Neuronal stem cell (in vitro differentiated cells): ENCODE measurements at regions not wholly inside any gene's neighbourhood (a gene's known extent, or its start where the extent isn't known, plus 50 kb on each side); places are given as distances from the start of the nearest gene placed in this dataset.

Source experiments
- DNase-seq: peaks from one replicate; pipeline ENCODE4 v3.0.0-alpha.2; 2013; ENCODE audit warnings: low spot score
- H2AFZ ChIP-seq: one replicate; pipeline ENCODE4 v1.6.1; 2013; ENCODE audit warnings: mild to moderate bottlenecking, low read length, inconsistent platforms
- H2AK5ac ChIP-seq: 2 replicates; pipeline ENCODE4 v1.6.1; 2013; ENCODE audit warnings: low read depth, mild to moderate bottlenecking, inconsistent platforms, low read length, moderate library complexity, mixed read lengths
- H2BK120ac ChIP-seq: 2 replicates; pipeline ENCODE4 v1.6.1; 2013; ENCODE audit warnings: low read depth, mild to moderate bottlenecking, inconsistent platforms, low read length, moderate library complexity, mixed read lengths
- H2BK12ac ChIP-seq: one replicate; pipeline ENCODE4 v1.6.1; 2013; ENCODE audit warnings: low read length, inconsistent platforms
- H2BK15ac ChIP-seq: 2 replicates; pipeline ENCODE4 v1.6.1; 2013; ENCODE audit warnings: mild to moderate bottlenecking, low read length, inconsistent platforms, mixed read lengths
- H2BK5ac ChIP-seq: one replicate; pipeline ENCODE4 v1.6.1; 2013; ENCODE audit warnings: inconsistent platforms, mild to moderate bottlenecking, low read length, moderate library complexity
- H3K14ac ChIP-seq: one replicate; pipeline ENCODE4 v1.6.1; 2013; ENCODE audit warnings: low read length, inconsistent platforms
- H3K18ac ChIP-seq: 2 replicates; pipeline ENCODE4 v1.6.1; 2013; ENCODE audit warnings: low read length, inconsistent platforms
- H3K23ac ChIP-seq: 2 replicates; pipeline ENCODE4 v1.6.1; 2013; ENCODE audit warnings: low read depth, mild to moderate bottlenecking, mixed read lengths, low read length, inconsistent platforms; ENCODE audit not compliant: poor library complexity
- H3K27ac ChIP-seq: replicated peaks from 3 replicates; pipeline ENCODE4 v1.5.1; 2013; ENCODE audit warnings: low read length, inconsistent platforms
- H3K27me3 ChIP-seq, 3 experiments: 2 replicates each; pipeline ENCODE4 v1.6.1; 2013; ENCODE audit warnings: low read length in 3 of 3, mild to moderate bottlenecking in 2 of 3, inconsistent platforms in 1 of 3, low read depth in 1 of 3, mixed read lengths in 1 of 3, moderate library complexity in 1 of 3; ENCODE audit not compliant: control insufficient read depth in 3 of 3, insufficient read depth in 3 of 3
- H3K36me3 ChIP-seq, 2 donors: replicated peaks in 1 of 2; 2 replicates each; pipeline ENCODE4 v1.6.1; 2013; ENCODE audit warnings: low read length in 2 of 2; ENCODE audit not compliant: control insufficient read depth in 2 of 2, insufficient read depth in 2 of 2
- H3K4ac ChIP-seq: 2 replicates; pipeline ENCODE4 v1.6.1; 2013; ENCODE audit warnings: inconsistent platforms, mild to moderate bottlenecking, low read length, moderate library complexity
- H3K4me1 ChIP-seq, 2 donors: 1 replicate in 1 of 2; 2 replicates in 1 of 2; pipeline ENCODE4 v1.6.1; 2013; ENCODE audit warnings: low read length in 2 of 2, low read depth in 1 of 2; ENCODE audit not compliant: control insufficient read depth in 2 of 2, insufficient read depth in 1 of 2
- H3K4me2 ChIP-seq: one replicate; pipeline ENCODE4 v1.6.1; 2013; ENCODE audit warnings: mild to moderate bottlenecking, low read length, inconsistent platforms; ENCODE audit not compliant: insufficient read depth, poor library complexity, severe bottlenecking
- H3K4me3 ChIP-seq, 2 donors: 2 replicates each; pipeline ENCODE4 v1.5.1; 2013; ENCODE audit warnings: low read length in 2 of 2, mild to moderate bottlenecking in 2 of 2, inconsistent platforms in 1 of 2, moderate library complexity in 1 of 2
- H3K79me1 ChIP-seq: one replicate; pipeline ENCODE4 v1.6.1; 2013; ENCODE audit warnings: low read depth, mild to moderate bottlenecking, inconsistent platforms, low read length, moderate library complexity
- H3K9ac ChIP-seq: one replicate; pipeline ENCODE4 v1.6.1; 2013; ENCODE audit warnings: mild to moderate bottlenecking, low read depth, low read length, inconsistent platforms; ENCODE audit not compliant: poor library complexity
- H3K9me3 ChIP-seq, 2 donors: replicated peaks in 1 of 2; 2 replicates each; pipeline versions ENCODE3 to v1.6.1; 2013; ENCODE audit warnings: low read length in 2 of 2, mild to moderate bottlenecking in 2 of 2, inconsistent platforms in 1 of 2, low read depth in 1 of 2, mixed read lengths in 1 of 2, moderate library complexity in 1 of 2; ENCODE audit not compliant: control insufficient read depth in 2 of 2, insufficient read depth in 1 of 2
- H4K8ac ChIP-seq: one replicate; pipeline ENCODE4 v1.6.1; 2013; ENCODE audit warnings: low read depth, mild to moderate bottlenecking, inconsistent platforms, low read length, moderate library complexity
- H4K91ac ChIP-seq: one replicate; pipeline ENCODE4 v1.6.1; 2013; ENCODE audit warnings: low read length, low read depth, mild to moderate bottlenecking, inconsistent platforms; ENCODE audit not compliant: poor library complexity
- WGBS, 2 donors: extraction: QIAGEN DNeasy Blood & Tissue Kit; methylation state at CpG; one replicate each; pipeline ENCODE4 v1.1.7; 2013; ENCODE audit warnings: missing lambda C conversion rate in 2 of 2, mixed read lengths in 1 of 2; ENCODE audit not compliant: insufficient read length in 2 of 2, insufficient replicate concordance in 1 of 2; ENCODE audit errors: extremely low coverage in 2 of 2; 5-methylcytosine and 5-hydroxymethylcytosine counted together

DNA sequence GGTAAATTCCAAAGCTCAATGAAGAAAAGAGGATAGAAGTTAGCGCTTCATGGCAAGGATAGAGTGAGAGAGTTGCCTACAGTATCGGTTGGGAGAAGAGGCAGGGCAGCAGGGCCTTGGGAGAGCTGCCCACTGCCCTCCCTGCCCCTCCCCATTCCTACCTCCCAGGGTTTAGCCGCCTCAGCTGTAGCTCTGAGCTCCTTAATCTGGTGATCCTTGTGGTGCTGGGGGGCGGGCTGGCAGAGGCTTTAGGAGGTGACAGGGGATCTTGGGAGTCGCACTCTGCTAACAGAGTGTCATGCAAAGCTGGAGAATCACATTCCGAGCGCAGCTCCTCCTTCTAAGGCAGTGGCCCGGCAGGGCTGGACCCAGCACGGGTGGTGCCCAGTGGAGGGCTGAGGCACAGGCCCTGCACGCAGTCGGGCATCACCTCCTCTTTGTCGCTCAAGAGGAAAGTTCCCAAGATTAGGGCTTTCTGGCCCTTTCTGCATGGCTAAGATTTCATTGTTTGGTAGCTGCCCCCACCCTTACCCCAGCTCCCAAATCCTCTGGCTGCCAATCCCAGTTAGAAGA lies 57.1 kb upstream of the POLG start:
- Histone ChIP-seq H3K4me3 (no peak overlapping the region), H2BK5ac (no peak overlapping the region), H3K4me2 (no peak overlapping the region), H2BK12ac (no peak overlapping the region), H3K27ac (no peak overlapping the region), H3K14ac (no peak overlapping the region), H3K27me3 (peaks cover 3 to 91% (median 51%) of the 10 kb centered on the region in 3 experiments), H3K9ac (no peak overlapping the region), H3K79me1 (no peaks in the 10 kb centered on the region), H2AFZ (no peak overlapping the region), H4K8ac (no peak overlapping the region), H2BK15ac (no peak overlapping the region), H2BK120ac (no peak overlapping the region), H3K4me1 (peaks cover 28 to 35% of the 10 kb centered on the region in 2 donors), H3K9me3 (no peaks in the 10 kb centered on the region), H4K91ac (no peak overlapping the region), H3K23ac (no peak overlapping the region), H2AK5ac (no peak overlapping the region), H3K18ac (peak overlapping the region; percentile 1), H3K36me3 (no peaks in the 10 kb centered on the region), H3K4ac (no peak overlapping the region)
- WGBS, 2 donors, result no CpG with 5 or more reads among the region's 12 CpGs
- no peak for DNase-seq

DNA sequence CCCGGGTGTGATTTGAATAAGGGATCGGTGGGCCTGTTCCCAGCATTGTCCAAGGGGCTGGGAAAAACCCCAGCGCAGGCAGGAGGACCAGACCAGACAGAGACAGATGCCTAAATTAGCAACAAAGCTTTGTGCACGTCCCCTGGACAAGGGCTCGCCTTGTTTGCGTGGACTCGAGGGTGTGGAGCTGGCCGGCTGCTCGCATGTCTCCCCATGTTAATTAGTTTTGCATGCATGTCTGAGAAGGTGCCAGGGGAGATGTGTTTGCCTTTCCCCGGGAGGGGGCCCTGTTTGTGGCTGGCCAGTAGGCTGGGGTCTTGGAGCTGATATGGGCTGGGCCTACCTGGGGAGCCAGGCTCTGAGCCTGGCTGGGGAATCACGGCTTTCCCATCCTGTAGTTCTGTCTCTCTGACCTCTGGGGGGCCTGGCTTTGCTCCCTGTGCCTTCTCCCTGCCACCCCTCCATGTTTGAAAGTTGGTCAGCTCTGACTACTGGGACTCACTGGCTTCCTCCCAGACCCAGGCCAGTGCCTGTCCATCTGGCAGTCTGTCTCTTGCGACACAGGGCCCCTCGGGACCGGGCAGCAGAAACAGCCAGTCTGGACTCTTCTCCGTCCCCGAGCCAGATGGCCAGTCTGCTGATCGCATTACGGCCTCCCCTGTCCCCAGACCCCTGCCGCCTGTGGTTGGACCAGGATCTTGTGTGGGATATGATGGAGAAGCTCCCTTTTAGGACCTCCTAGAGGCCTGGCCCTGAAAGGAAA lies 55.4 kb upstream of the POLG start:
- H2BK12ac ChIP-seq, result peak overlapping the region; percentile 59
- H2BK120ac ChIP-seq, result peak overlapping the region; percentile 38
- peak overlapping the region; percentile 68 for H2AK5ac ChIP-seq
- H3K9ac ChIP-seq, result no peak overlapping the region
- H3K4ac ChIP-seq, result no peak overlapping the region
- peak overlapping the region; percentile 39 for H3K27ac ChIP-seq
- H2AFZ ChIP-seq, result no peak overlapping the region
- H2BK15ac ChIP-seq, result peak overlapping the region; percentile 83
- H3K9me3 ChIP-seq, result no peaks in the 10 kb centered on the region
- peak overlapping the region; percentile 71 for H3K18ac ChIP-seq
- peak overlapping the region; percentile 82 for H4K91ac ChIP-seq
- DNase-seq, result no peak
- no peak overlapping the region for H3K4me3 ChIP-seq
- no CpG with 5 or more reads among the region's 19 CpGs for WGBS, 2 donors
- peak overlapping the region; percentile 24 for H3K4me2 ChIP-seq
- no peak overlapping the region for H3K23ac ChIP-seq
- no peaks in the 10 kb centered on the region for H3K36me3 ChIP-seq
- peak overlapping the region; percentile 66 for H2BK5ac ChIP-seq
- peaks cover 19 to 35% of the 10 kb centered on the region in 2 donors for H3K4me1 ChIP-seq
- no peak overlapping the region for H4K8ac ChIP-seq
- peak overlapping the region; percentile 1 for H3K14ac ChIP-seq
- peaks cover 0 to 94% (median 34%) of the 10 kb centered on the region in 3 experiments for H3K27me3 ChIP-seq
- no peaks in the 10 kb centered on the region for H3K79me1 ChIP-seq

DNA sequence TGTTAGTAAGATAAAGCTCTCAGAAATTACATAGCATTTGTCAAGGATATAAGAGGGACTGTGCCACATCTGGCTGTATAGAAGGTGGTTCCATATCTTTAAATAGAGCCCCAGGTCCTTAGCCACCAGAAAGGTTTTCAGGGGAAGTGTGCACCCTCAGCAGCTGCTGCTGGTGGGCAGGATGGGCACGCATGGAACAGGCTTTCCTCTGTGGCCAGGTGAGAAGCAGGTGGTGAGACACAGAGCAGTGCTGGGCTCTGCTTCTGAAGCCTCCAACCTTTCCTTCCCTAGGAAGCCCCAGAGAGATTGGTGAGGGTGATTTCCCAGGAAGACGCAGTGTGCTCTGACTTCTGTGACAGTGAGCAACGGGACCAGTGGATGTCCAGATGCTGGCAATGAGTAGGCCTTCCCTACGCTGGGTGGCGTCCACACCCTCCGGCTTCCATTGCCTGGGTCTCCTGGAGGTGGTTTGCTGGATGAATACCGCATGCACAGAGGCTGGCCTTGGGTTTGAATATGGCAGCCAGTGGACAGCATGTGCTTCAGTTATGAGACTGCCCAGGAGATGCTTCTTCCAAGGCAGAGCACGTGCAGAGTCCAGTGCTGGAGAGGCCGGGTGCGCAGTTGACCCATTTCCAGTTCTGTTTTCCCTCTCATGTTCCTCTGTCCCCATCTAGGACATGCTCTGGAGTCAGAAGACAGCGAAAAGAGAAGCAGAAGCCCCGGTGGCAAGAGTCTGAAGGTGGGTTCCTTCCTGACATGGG lies 52.7 kb upstream of the POLG start:
- no peak overlapping the region for H2BK5ac ChIP-seq
- H3K79me1 ChIP-seq, result no peaks in the 10 kb centered on the region
- no peak overlapping the region for H2AFZ ChIP-seq
- H3K18ac ChIP-seq, result peak overlapping the region; percentile 29
- H2BK15ac ChIP-seq, result peak overlapping the region; percentile 66
- peak overlapping the region; percentile 85 for H2AK5ac ChIP-seq
- no CpG with 5 or more reads among the region's 12 CpGs for WGBS, 2 donors
- H3K4ac ChIP-seq, result peak overlapping the region; percentile 32
- no peak overlapping the region for H4K91ac ChIP-seq
- peaks cover 21 to 34% of the 10 kb centered on the region in 2 donors for H3K4me1 ChIP-seq
- peak overlapping the region; percentile 25 for H2BK12ac ChIP-seq
- no peaks in the 10 kb centered on the region for H3K9me3 ChIP-seq
- DNase-seq, result no peak
- peaks cover 0 to 94% (median 17%) of the 10 kb centered on the region in 3 experiments for H3K27me3 ChIP-seq
- no peak overlapping the region for H3K4me3 ChIP-seq
- no peak overlapping the region for H2BK120ac ChIP-seq
- no peaks in the 10 kb centered on the region for H3K36me3 ChIP-seq
- no peak overlapping the region for H4K8ac ChIP-seq
- no peak overlapping the region for H3K4me2 ChIP-seq
- H3K23ac ChIP-seq, result no peak overlapping the region
- no peak overlapping the region for H3K27ac ChIP-seq
- no peak overlapping the region for H3K14ac ChIP-seq
- no peak overlapping the region for H3K9ac ChIP-seq
